ELR (cell line): ENCODE measurements at regions not wholly inside any gene's neighbourhood (a gene's known extent, or its start where the extent isn't known, plus 50 kb on each side); places are given as distances from the start of the nearest gene placed in this dataset.
"Not testable (repeated sequence)": the region's sequence is repeated elsewhere in the genome, so short reads cannot be mapped to it uniquely, and the experiment has no call there.

Source experiments
- DNase-seq: peaks from one replicate; pipeline ENCODE4 v3.0.0-alpha.2; 2015; ENCODE audit warnings: low read depth

- DNase-seq, result no peak
Observed at GRCh38 chr1:199044191-199044590, 405.4 kb downstream of the PTPRC start.

- peak; percentile 18 for DNase-seq
Observed at GRCh38 chr1:199046618-199047017, 407.8 kb downstream of the PTPRC start.

GRCh38 chr1:199054694-199055093, 415.9 kb downstream of the PTPRC start:
- no peak for DNase-seq

- no peak for DNase-seq
Observed at GRCh38 chr1:199057322-199057721, 418.5 kb downstream of the PTPRC start.

- no peak for DNase-seq
Observed at GRCh38 chr1:199058281-199058680, 419.4 kb downstream of the PTPRC start.

- DNase-seq, result peak; percentile 27
Observed at GRCh38 chr1:199064971-199065370, 426.1 kb downstream of the PTPRC start.

GRCh38 chr1:199067483-199067882, 428.6 kb downstream of the PTPRC start:
- DNase-seq, result no peak

GRCh38 chr1:199071080-199071479, 432.2 kb downstream of the PTPRC start:
- DNase-seq, result no peak

- DNase-seq, result peak; percentile 51
Observed at GRCh38 chr1:199073166-199073565, 434.3 kb downstream of the PTPRC start.

GRCh38 chr1:199075792-199076191, 437.0 kb downstream of the PTPRC start:
- DNase-seq, result no peak

- DNase-seq, result no peak
Observed at GRCh38 chr1:199079994-199080393, 441.2 kb downstream of the PTPRC start.

GRCh38 chr1:199081739-199082138, 442.9 kb downstream of the PTPRC start:
- no peak for DNase-seq

GRCh38 chr1:199082778-199083389, 444.0 kb downstream of the PTPRC start:
- DNase-seq, result no peak

- no peak for DNase-seq
Observed at GRCh38 chr1:199083680-199084079, 444.8 kb downstream of the PTPRC start.

GRCh38 chr1:199084293-199084692, 445.5 kb downstream of the PTPRC start:
- peak; percentile 1 for DNase-seq

- DNase-seq, result no peak
Observed at GRCh38 chr1:199085903-199086302, 447.1 kb downstream of the PTPRC start.

- no peak for DNase-seq
Observed at GRCh38 chr1:199087144-199087543, 448.3 kb downstream of the PTPRC start.

GRCh38 chr1:199089393-199090122, 450.7 kb downstream of the PTPRC start:
- no peak for DNase-seq

- DNase-seq, result not testable (repeated sequence)
Observed at GRCh38 chr1:199095628-199096027, 456.8 kb downstream of the PTPRC start.

- DNase-seq, result no peak
Observed at GRCh38 chr1:199096591-199096990, 457.8 kb downstream of the PTPRC start.

- no peak for DNase-seq
Observed at GRCh38 chr1:199098468-199098867, 459.6 kb downstream of the PTPRC start.

GRCh38 chr1:199101139-199101538, 462.3 kb downstream of the PTPRC start:
- no peak for DNase-seq

- DNase-seq, result no peak
Observed at GRCh38 chr1:199101635-199102034, 462.8 kb downstream of the PTPRC start.

- no peak for DNase-seq
Observed at GRCh38 chr1:199102239-199102638, 463.4 kb downstream of the PTPRC start.
